Fibroblast of lung (primary cell): ENCODE measurements at regions not wholly inside any gene's neighbourhood (a gene's known extent, or its start where the extent isn't known, plus 50 kb on each side); places are given as distances from the start of the nearest gene placed in this dataset.

Experiments used
- EZH2 ChIP-seq: IDR thresholded peaks from 2 replicates; pipeline ENCODE4 v1.5.1; 2012; ENCODE audit warnings: low read length, control low read depth, mild to moderate bottlenecking; ENCODE audit errors: missing control alignments
- TF ChIP-seq, protein P1 (sequence below), 2 donors: IDR thresholded peaks in 1 of 2; conservative IDR thresholded peaks in 1 of 2; 1 replicate in 1 of 2; 2 replicates in 1 of 2; pipeline ENCODE4 v1.5.1; 2011 to 2012; ENCODE audit warnings: low read length in 2 of 2, control low read depth in 1 of 2, inconsistent platforms in 1 of 2, low read depth in 1 of 2, mild to moderate bottlenecking in 1 of 2

DNA sequence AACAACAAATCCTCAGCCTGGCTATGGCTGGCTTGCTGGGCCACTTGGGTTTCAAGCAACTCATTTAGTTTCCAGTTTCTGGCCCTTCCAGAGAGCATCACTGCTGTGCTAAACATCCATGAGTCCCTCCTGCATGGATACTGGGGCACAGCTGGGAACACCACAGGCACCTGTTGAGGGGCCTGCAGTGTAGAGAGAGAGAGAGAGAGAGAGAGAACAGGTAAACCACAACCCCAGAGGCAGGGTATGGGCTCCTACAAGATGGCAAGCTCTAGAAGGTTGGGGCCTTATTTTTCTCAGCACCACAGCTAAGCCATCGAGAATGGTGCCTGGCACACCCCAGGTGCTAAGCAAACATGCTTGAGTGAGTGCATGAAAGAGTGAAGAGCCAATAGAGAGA lies 120.3 kb downstream of the RBFOX3 start:
- TF ChIP-seq, protein P1, sequence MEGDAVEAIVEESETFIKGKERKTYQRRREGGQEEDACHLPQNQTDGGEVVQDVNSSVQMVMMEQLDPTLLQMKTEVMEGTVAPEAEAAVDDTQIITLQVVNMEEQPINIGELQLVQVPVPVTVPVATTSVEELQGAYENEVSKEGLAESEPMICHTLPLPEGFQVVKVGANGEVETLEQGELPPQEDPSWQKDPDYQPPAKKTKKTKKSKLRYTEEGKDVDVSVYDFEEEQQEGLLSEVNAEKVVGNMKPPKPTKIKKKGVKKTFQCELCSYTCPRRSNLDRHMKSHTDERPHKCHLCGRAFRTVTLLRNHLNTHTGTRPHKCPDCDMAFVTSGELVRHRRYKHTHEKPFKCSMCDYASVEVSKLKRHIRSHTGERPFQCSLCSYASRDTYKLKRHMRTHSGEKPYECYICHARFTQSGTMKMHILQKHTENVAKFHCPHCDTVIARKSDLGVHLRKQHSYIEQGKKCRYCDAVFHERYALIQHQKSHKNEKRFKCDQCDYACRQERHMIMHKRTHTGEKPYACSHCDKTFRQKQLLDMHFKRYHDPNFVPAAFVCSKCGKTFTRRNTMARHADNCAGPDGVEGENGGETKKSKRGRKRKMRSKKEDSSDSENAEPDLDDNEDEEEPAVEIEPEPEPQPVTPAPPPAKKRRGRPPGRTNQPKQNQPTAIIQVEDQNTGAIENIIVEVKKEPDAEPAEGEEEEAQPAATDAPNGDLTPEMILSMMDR (conservative IDR thresholded peaks at IDR 0.05 in 1 of 2, IDR thresholded peaks at IDR 0.05 in 1 of 2; ENCODE audit: low read depth in 1 of 2, low read length in 2 of 2) = no peak
- no peak for TF ChIP-seq EZH2
